ENCODE measurements at regions not wholly inside any gene's neighbourhood (a gene's known extent, or its start where the extent isn't known, plus 50 kb on each side); places are given as distances from the start of the nearest gene placed in this dataset.

- TF ChIP-seq YY1 (IDR thresholded peaks at IDR 0.05; ENCODE audit: low read depth) (no peak), GABPA (IDR thresholded peaks at IDR 0.05; ENCODE audit: low read depth) (no peak)
Observed at GRCh38 chr2:217250013-217250524, 390.2 kb upstream of the TNP1 start.
